22Rv1 (cell line): ENCODE measurements at regions not wholly inside any gene's neighbourhood (a gene's known extent, or its start where the extent isn't known, plus 50 kb on each side); places are given as distances from the start of the nearest gene placed in this dataset.

Experiments
- H3K27ac ChIP-seq: fragments of 450-650 bp; 2 replicates; pipeline ENCODE4 v1.5.1; 2017
- CTCF ChIP-seq: fragments of 450-650 bp; IDR thresholded peaks from 2 replicates; pipeline ENCODE4 v1.5.1; 2017; ENCODE audit warnings: mild to moderate bottlenecking
- ZFX ChIP-seq: fragments of 450-650 bp; IDR thresholded peaks from 2 replicates; pipeline ENCODE4 v1.6.1; 2017; ENCODE audit warnings: antibody characterized with exemption, borderline replicate concordance

GRCh38 chr7:24029068-24029467 lies 254.9 kb upstream of the NPY start:
- no peak for TF ChIP-seq CTCF
- no peak for TF ChIP-seq ZFX
- no peak overlapping the region for H3K27ac ChIP-seq

- TF ChIP-seq CTCF (no peak), ZFX (no peak)
These were observed 249.7 kb upstream of the NPY start for GRCh38 chr7:24034251-24034650.

GRCh38 chr7:24035366-24036032 lies 248.5 kb upstream of the NPY start:
- no peak overlapping the region for H3K27ac ChIP-seq
- TF ChIP-seq ZFX (no peak), CTCF (no peak)

More at GRCh38 chr7:24034251-24034650, 249.7 kb upstream of the NPY start:
- no peak overlapping the region for H3K27ac ChIP-seq

- no peak for TF ChIP-seq ZFX
- no peak for TF ChIP-seq CTCF
- no peak overlapping the region for H3K27ac ChIP-seq
These were observed 248.0 kb upstream of the NPY start for GRCh38 chr7:24036033-24036412.

- no peak for TF ChIP-seq ZFX
- TF ChIP-seq CTCF, result no peak
- H3K27ac ChIP-seq, result no peak overlapping the region
These were observed 245.0 kb upstream of the NPY start for GRCh38 chr7:24038993-24039392.

GRCh38 chr7:24039991-24040624 lies 243.9 kb upstream of the NPY start:
- H3K27ac ChIP-seq, result peak overlapping the region; percentile 6

More at GRCh38 chr7:24039991-24040624, 243.9 kb upstream of the NPY start:
- TF ChIP-seq CTCF (no peak), ZFX (no peak)
